Esophagus (tissue), 2 donors: ENCODE measurements at regions not wholly inside any gene's neighbourhood (a gene's known extent, or its start where the extent isn't known, plus 50 kb on each side); places are given as distances from the start of the nearest gene placed in this dataset.
"Not testable (repeated sequence)": the region's sequence is repeated elsewhere in the genome, so short reads cannot be mapped to it uniquely, and the experiment has no call there.

Source experiments
- H3K27ac ChIP-seq, 2 donors: one replicate each; pipeline ENCODE4 v1.5.1; 2013; ENCODE audit warnings: low read depth in 2 of 2, mild to moderate bottlenecking in 2 of 2, inconsistent platforms in 1 of 2, low read length in 1 of 2, moderate library complexity in 1 of 2
- H3K27me3 ChIP-seq, 2 donors: one replicate each; pipeline ENCODE4 v1.6.1; 2013; ENCODE audit warnings: low read length in 2 of 2, control low read depth in 1 of 2, mild to moderate bottlenecking in 1 of 2; ENCODE audit not compliant: insufficient read depth in 2 of 2, control insufficient read depth in 1 of 2
- H3K36me3 ChIP-seq, 2 donors: one replicate each; pipeline ENCODE4 v1.6.1; 2013; ENCODE audit warnings: low read length in 1 of 2; ENCODE audit not compliant: control insufficient read depth in 2 of 2, insufficient read depth in 2 of 2
- H3K4me1 ChIP-seq, 2 donors: one replicate each; pipeline ENCODE4 v1.6.1; 2013; ENCODE audit warnings: low read length in 1 of 2; ENCODE audit not compliant: control insufficient read depth in 2 of 2, insufficient read depth in 2 of 2
- H3K4me3 ChIP-seq, 2 donors: one replicate each; pipeline ENCODE4 v1.5.1; 2013; ENCODE audit warnings: low read length in 2 of 2, mild to moderate bottlenecking in 2 of 2, low read depth in 1 of 2, moderate library complexity in 1 of 2
- H3K9me3 ChIP-seq, 2 donors: one replicate each; pipeline ENCODE4 v1.6.1; 2013; ENCODE audit warnings: mild to moderate bottlenecking in 2 of 2, low read depth in 1 of 2, low read length in 1 of 2, moderate library complexity in 1 of 2; ENCODE audit not compliant: control insufficient read depth in 2 of 2, insufficient read depth in 1 of 2
- WGBS, 2 donors: extraction: QIAGEN DNeasy Blood & Tissue Kit; methylation state at CpG; one replicate each; pipeline ENCODE4 v1.1.7; 2013; 5-methylcytosine and 5-hydroxymethylcytosine counted together
- donor health status: healthy with polysubstance abuse.
- donor health status: Bipolar disorder and iron deficiency.

- H3K27ac ChIP-seq, H3K4me3 ChIP-seq, H3K36me3 ChIP-seq, H3K27me3 ChIP-seq, H3K4me1 ChIP-seq, H3K9me3 ChIP-seq: not testable (repeated sequence)
- 96 to 99% methylated on average over 8 to 10 of the region's 10 CpGs for WGBS, 2 donors
Observed at GRCh38 chr16:21533474-21533873, 65.9 kb upstream of the METTL9 start.

- not testable (repeated sequence) for H3K4me1 ChIP-seq, H3K4me3 ChIP-seq, H3K9me3 ChIP-seq, H3K27me3 ChIP-seq, H3K27ac ChIP-seq, H3K36me3 ChIP-seq
- WGBS, 2 donors, result 91% methylated on average over 6 to 7 of the region's 7 CpGs
Observed at GRCh38 chr16:21534561-21534960, 64.8 kb upstream of the METTL9 start.

GRCh38 chr16:21535201-21535600 lies 64.2 kb upstream of the METTL9 start:
- H3K4me3 ChIP-seq, H3K9me3 ChIP-seq, H3K36me3 ChIP-seq, H3K4me1 ChIP-seq, H3K27me3 ChIP-seq, H3K27ac ChIP-seq: not testable (repeated sequence)
- 86 to 89% methylated on average over 5 of the region's 7 CpGs for WGBS, 2 donors

GRCh38 chr16:21536740-21537139 lies 62.6 kb upstream of the METTL9 start:
- not testable (repeated sequence) for H3K4me3 ChIP-seq, H3K9me3 ChIP-seq, H3K27ac ChIP-seq, H3K36me3 ChIP-seq, H3K27me3 ChIP-seq, H3K4me1 ChIP-seq
- 88 to 90% methylated on average over 10 to 13 of the region's 16 CpGs for WGBS, 2 donors

- not testable (repeated sequence) for H3K9me3 ChIP-seq, H3K4me1 ChIP-seq, H3K4me3 ChIP-seq, H3K27me3 ChIP-seq, H3K36me3 ChIP-seq, H3K27ac ChIP-seq
- WGBS, 2 donors, result 95 to 96% methylated on average over 7 of the region's 8 CpGs
Observed at GRCh38 chr16:21537598-21537997, 61.8 kb upstream of the METTL9 start.

GRCh38 chr16:21539107-21539618 lies 60.2 kb upstream of the METTL9 start:
- WGBS, 2 donors, result 75 to 85% methylated on average over 9 of the region's 9 CpGs
- H3K27me3 ChIP-seq, H3K4me3 ChIP-seq, H3K4me1 ChIP-seq, H3K9me3 ChIP-seq, H3K27ac ChIP-seq, H3K36me3 ChIP-seq: not testable (repeated sequence)

- H3K4me1 ChIP-seq, H3K27me3 ChIP-seq, H3K4me3 ChIP-seq, H3K36me3 ChIP-seq, H3K27ac ChIP-seq, H3K9me3 ChIP-seq: not testable (repeated sequence)
- 65 to 77% methylated on average over 19 to 20 of the region's 21 CpGs for WGBS, 2 donors
Observed at GRCh38 chr16:21540770-21541433, 58.5 kb upstream of the METTL9 start.

GRCh38 chr16:21541611-21542051 lies 57.7 kb upstream of the METTL9 start:
- WGBS, 2 donors, result 50 to 62% methylated on average over 9 of the region's 10 CpGs

GRCh38 chr16:21542075-21542474 lies 57.3 kb upstream of the METTL9 start:
- H3K27me3 ChIP-seq, H3K36me3 ChIP-seq, H3K9me3 ChIP-seq, H3K4me3 ChIP-seq, H3K27ac ChIP-seq, H3K4me1 ChIP-seq: not testable (repeated sequence)
- 70 to 82% methylated on average over 8 to 10 of the region's 15 CpGs for WGBS, 2 donors

More at GRCh38 chr16:21541611-21542051, 57.7 kb upstream of the METTL9 start:
- not testable (repeated sequence) for H3K4me1 ChIP-seq, H3K27ac ChIP-seq, H3K27me3 ChIP-seq, H3K4me3 ChIP-seq, H3K9me3 ChIP-seq, H3K36me3 ChIP-seq

- H3K27ac ChIP-seq, H3K27me3 ChIP-seq, H3K4me3 ChIP-seq, H3K4me1 ChIP-seq, H3K36me3 ChIP-seq, H3K9me3 ChIP-seq: not testable (repeated sequence)
- WGBS, 2 donors, result 72 to 83% methylated on average over 7 to 9 of the region's 15 CpGs
Observed at GRCh38 chr16:21542491-21543124, 56.8 kb upstream of the METTL9 start.
